GM12892 (cell line): ENCODE measurements at regions not wholly inside any gene's neighbourhood (a gene's known extent, or its start where the extent isn't known, plus 50 kb on each side); places are given as distances from the start of the nearest gene placed in this dataset.

Experiments
- POLR2A ChIP-seq: IDR thresholded peaks from 2 replicates; pipeline ENCODE4 v1.6.1; 2011; ENCODE audit warnings: low read depth, low read length, control low read depth
- POLR2AphosphoS5 ChIP-seq: IDR thresholded peaks from 2 replicates; pipeline ENCODE4 v1.6.1; 2011; ENCODE audit warnings: low read depth, low read length, control low read depth

GRCh38 chr20:60187683-60188082 lies 229.5 kb downstream of the CDH26 start:
- no peak for TF ChIP-seq POLR2A
- no peak for TF ChIP-seq POLR2AphosphoS5
